Tibial nerve (tissue), 4 donors: ENCODE measurements at regions not wholly inside any gene's neighbourhood (a gene's known extent, or its start where the extent isn't known, plus 50 kb on each side); places are given as distances from the start of the nearest gene placed in this dataset.

Source experiments
- DNase-seq, 2 donors: peaks; one replicate each; pipeline ENCODE4 v3.0.0-alpha.2; 2019; ENCODE audit warnings: low spot score in 2 of 2
- H3K27ac ChIP-seq, 4 donors: fragments of 200-600 bp; sonication (generic) in 3 of 4; one replicate each; pipeline ENCODE4 v1.5.1; 2017 to 2019; ENCODE audit warnings: mild to moderate bottlenecking in 1 of 4
- H3K27me3 ChIP-seq, 2 donors: fragments of 200-600 bp; sonication (generic) in 1 of 2; one replicate each; pipeline versions ENCODE4 v1.5.1 to v1.6.0; 2017 to 2019
- H3K36me3 ChIP-seq, 3 donors: fragments of 200-600 bp; sonication (generic); one replicate each; pipeline ENCODE4 v1.5.1; 2018 to 2019
- H3K4me1 ChIP-seq, 4 donors: fragments of 200-600 bp; sonication (generic) in 3 of 4; one replicate each; pipeline ENCODE4 v1.5.1; 2017 to 2019
- H3K4me3 ChIP-seq, 4 donors: fragments of 200-600 bp; sonication (generic) in 3 of 4; one replicate each; pipeline ENCODE4 v1.5.1; 2017 to 2019; ENCODE audit warnings: mild to moderate bottlenecking in 1 of 4, moderate library complexity in 1 of 4
- H3K9me3 ChIP-seq, 4 donors: fragments of 200-600 bp; sonication (generic) in 3 of 4; one replicate each; pipeline ENCODE4 v1.5.1; 2017 to 2019
- CTCF ChIP-seq, 5 experiments: fragments of 200-600 bp in 3 of 5; fragments of 450-650 bp in 2 of 5; sonication (generic) in 3 of 5; IDR thresholded peaks; one replicate each; pipeline ENCODE4 v1.5.1; 2016 to 2019; ENCODE audit warnings: antibody characterized with exemption in 5 of 5, mild to moderate bottlenecking in 3 of 5, moderate library complexity in 2 of 5
- EP300 ChIP-seq, 2 donors: sonication (generic); formaldehyde crosslinking; IDR thresholded peaks; one replicate each; pipeline ENCODE4 v1.6.1; 2017; ENCODE audit warnings: antibody characterized with exemption in 2 of 2, mild to moderate bottlenecking in 1 of 2
- POLR2A ChIP-seq, 2 donors: fragments of 450-650 bp; IDR thresholded peaks; one replicate each; pipeline ENCODE4 v1.6.1; 2017; ENCODE audit warnings: antibody characterized with exemption in 2 of 2, mild to moderate bottlenecking in 2 of 2, moderate library complexity in 2 of 2
- WGBS, 2 donors: methylation state at CpG; one replicate each; pipeline ENCODE4 v1.1.5; 2018; 5-methylcytosine and 5-hydroxymethylcytosine counted together

- H3K36me3 ChIP-seq, result no peaks in the 10 kb centered on the region
- no peaks in the 10 kb centered on the region for H3K9me3 ChIP-seq
- no peaks in the 10 kb centered on the region for H3K4me1 ChIP-seq
- H3K27me3 ChIP-seq, result no peaks in the 10 kb centered on the region
- TF ChIP-seq POLR2A (IDR thresholded peaks at IDR 0.05), result no peak
- TF ChIP-seq CTCF (IDR thresholded peaks at IDR 0.05), result no peak
- TF ChIP-seq EP300 (IDR thresholded peaks at IDR 0.05), result no peak
- no peak for DNase-seq
- H3K4me3 ChIP-seq, result no peak overlapping the region
- H3K27ac ChIP-seq, result no peak overlapping the region
- WGBS, 2 donors, result 80 to 85% methylated on average over 1 of the region's 1 CpG
Measured at GRCh38 chr4:100082852-100083251, 107.4 kb downstream of the DDIT4L start.

GRCh38 chr4:100081491-100081890, 108.8 kb downstream of the DDIT4L start:
- H3K27ac ChIP-seq, result no peak overlapping the region
- H3K27me3 ChIP-seq, result no peaks in the 10 kb centered on the region
- no peaks in the 10 kb centered on the region for H3K9me3 ChIP-seq
- 61 to 64% methylated on average over 1 of the region's 1 CpG for WGBS, 2 donors
- no peak overlapping the region for H3K4me3 ChIP-seq
- no peak for DNase-seq
- H3K4me1 ChIP-seq, result no peaks in the 10 kb centered on the region
- H3K36me3 ChIP-seq, result no peaks in the 10 kb centered on the region
- TF ChIP-seq CTCF (IDR thresholded peaks at IDR 0.05), result no peak
- no peak for TF ChIP-seq EP300 (IDR thresholded peaks at IDR 0.05)
- TF ChIP-seq POLR2A (IDR thresholded peaks at IDR 0.05), result no peak

- TF ChIP-seq EP300 (IDR thresholded peaks at IDR 0.05) (no peak), CTCF (IDR thresholded peaks at IDR 0.05) (no peak), POLR2A (IDR thresholded peaks at IDR 0.05) (no peak)
- H3K36me3 ChIP-seq, result no peaks in the 10 kb centered on the region
- no peaks in the 10 kb centered on the region for H3K27me3 ChIP-seq
- H3K9me3 ChIP-seq, result no peaks in the 10 kb centered on the region
- H3K27ac ChIP-seq, result no peak overlapping the region
- no peak for DNase-seq
- 83 to 84% methylated on average over 3 of the region's 3 CpGs for WGBS, 2 donors
- no peaks in the 10 kb centered on the region for H3K4me1 ChIP-seq
- H3K4me3 ChIP-seq, result no peak overlapping the region
Measured at GRCh38 chr4:100079264-100079663, 111.0 kb downstream of the DDIT4L start.

- H3K27me3 ChIP-seq, result no peaks in the 10 kb centered on the region
- H3K4me1 ChIP-seq, result no peaks in the 10 kb centered on the region
- TF ChIP-seq CTCF (IDR thresholded peaks at IDR 0.05), result no peak
- TF ChIP-seq EP300 (IDR thresholded peaks at IDR 0.05), result no peak
- no peak for TF ChIP-seq POLR2A (IDR thresholded peaks at IDR 0.05)
- no peaks in the 10 kb centered on the region for H3K9me3 ChIP-seq
- H3K4me3 ChIP-seq, result no peak overlapping the region
- DNase-seq, result no peak
- no peaks in the 10 kb centered on the region for H3K36me3 ChIP-seq
- no peak overlapping the region for H3K27ac ChIP-seq
Measured at GRCh38 chr4:100076753-100077152, 113.5 kb downstream of the DDIT4L start.

GRCh38 chr4:100075486-100076270, 114.6 kb downstream of the DDIT4L start:
- Histone ChIP-seq H3K27ac (no peak overlapping the region), H3K27me3 (no peaks in the 10 kb centered on the region), H3K36me3 (no peaks in the 10 kb centered on the region), H3K4me3 (no peak overlapping the region), H3K9me3 (no peaks in the 10 kb centered on the region), H3K4me1 (no peaks in the 10 kb centered on the region)
- WGBS, 2 donors, result 61 to 75% methylated on average over 2 of the region's 2 CpGs
- DNase-seq, result no peak
- no peak for TF ChIP-seq CTCF (IDR thresholded peaks at IDR 0.05)
- TF ChIP-seq EP300 (IDR thresholded peaks at IDR 0.05), result no peak
- no peak for TF ChIP-seq POLR2A (IDR thresholded peaks at IDR 0.05)
